Muscle of arm (tissue), 1 donor: ENCODE measurements at regions not wholly inside any gene's neighbourhood (a gene's known extent, or its start where the extent isn't known, plus 50 kb on each side); places are given as distances from the start of the nearest gene placed in this dataset.

Experiments
- DNase-seq: peaks from one replicate; pipeline ENCODE4 v3.0.0-alpha.2; 2013

- DNase-seq = no peak
Measured at GRCh38 chrX:20325786-20326388, 59.2 kb upstream of the RPS6KA3 start.

DNA sequence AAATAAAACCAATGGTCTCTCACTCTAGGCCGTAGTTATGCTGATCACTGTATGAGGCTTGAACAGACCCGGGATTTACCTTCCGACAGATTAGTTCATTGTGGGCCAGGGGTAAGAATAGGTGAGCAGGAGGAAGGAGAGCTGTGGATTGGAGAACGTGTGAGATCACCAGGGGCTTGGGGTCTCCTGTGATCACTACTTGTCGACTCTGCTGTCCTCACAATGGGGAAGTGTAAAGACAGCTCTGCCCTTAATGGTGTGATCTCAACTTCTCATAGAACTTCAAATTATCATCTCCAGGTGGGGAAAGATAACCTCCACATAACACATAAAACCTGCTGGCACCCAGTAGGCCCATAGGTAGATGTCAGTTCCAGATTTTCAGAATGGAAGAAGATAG lies 56.2 kb upstream of the RPS6KA3 start:
- no peak for DNase-seq

DNA sequence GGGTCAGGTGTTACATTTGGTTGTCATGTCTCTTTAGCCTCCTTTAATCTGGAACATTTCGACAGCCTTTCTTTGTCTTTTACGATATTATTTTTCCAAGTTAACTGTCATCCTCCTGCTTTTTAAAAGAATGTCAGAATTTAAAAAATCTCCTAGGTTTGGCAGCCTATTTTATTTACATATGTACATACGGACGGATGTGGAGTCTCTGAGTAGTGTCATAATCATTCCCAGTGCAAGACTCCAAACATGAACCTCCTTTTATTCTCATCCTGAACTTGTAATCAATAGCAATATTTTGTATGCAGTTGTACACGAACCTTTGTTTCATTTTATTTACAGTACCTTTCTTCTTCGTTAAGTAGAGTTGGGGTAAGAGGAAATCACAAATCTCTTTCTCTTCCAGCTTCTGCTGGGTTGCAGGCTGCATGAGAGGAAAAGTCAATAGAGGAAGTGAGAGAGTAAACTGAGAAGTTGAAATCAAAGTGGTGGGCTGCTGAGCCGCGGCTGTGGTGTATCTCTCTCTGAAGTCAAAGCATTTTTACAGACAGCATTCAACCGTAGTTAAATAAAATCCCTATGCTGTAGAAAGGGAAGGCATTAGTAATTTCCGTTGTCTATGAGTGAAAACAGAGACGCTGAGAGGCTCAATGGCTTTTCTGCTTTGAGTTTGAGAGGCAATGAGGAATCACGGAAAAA lies 53.9 kb upstream of the RPS6KA3 start:
- no peak for DNase-seq

- no peak for DNase-seq
Measured at GRCh38 chrX:20319054-20319453, 52.3 kb upstream of the RPS6KA3 start.

GRCh38 chrX:20317873-20318272 lies 51.2 kb upstream of the RPS6KA3 start:
- no peak for DNase-seq
